Activated naive CD8-positive, alpha-beta T cell treated with anti-CD3 and anti-CD28 coated beads for 36 hours (primary cell): ENCODE measurements at regions not wholly inside any gene's neighbourhood (a gene's known extent, or its start where the extent isn't known, plus 50 kb on each side); places are given as distances from the start of the nearest gene placed in this dataset.

ENCODE experiments used
- DNase-seq: peaks from one replicate; pipeline ENCODE4 v3.0.0; 2021
- H3K27ac Mint-ChIP-seq: one replicate; pipeline ENCODE4 v1.8.0; 2022; ENCODE audit warnings: mild to moderate bottlenecking, moderate library complexity, mixed read lengths
- H3K27me3 Mint-ChIP-seq: one replicate; pipeline ENCODE4 v1.8.0; 2022; ENCODE audit warnings: mild to moderate bottlenecking, mixed read lengths
- H3K36me3 Mint-ChIP-seq: one replicate; pipeline ENCODE4 v1.8.0; 2021; ENCODE audit warnings: mild to moderate bottlenecking, mixed read lengths
- H3K4me1 Mint-ChIP-seq: one replicate; pipeline ENCODE4 v1.8.0; 2021; ENCODE audit warnings: mixed read lengths
- H3K4me3 Mint-ChIP-seq: one replicate; pipeline ENCODE4 v1.8.0; 2022; ENCODE audit warnings: mild to moderate bottlenecking, moderate library complexity, mixed read lengths
- H3K9me3 Mint-ChIP-seq: one replicate; pipeline ENCODE4 v1.8.0; 2022; ENCODE audit warnings: mixed read lengths

DNA sequence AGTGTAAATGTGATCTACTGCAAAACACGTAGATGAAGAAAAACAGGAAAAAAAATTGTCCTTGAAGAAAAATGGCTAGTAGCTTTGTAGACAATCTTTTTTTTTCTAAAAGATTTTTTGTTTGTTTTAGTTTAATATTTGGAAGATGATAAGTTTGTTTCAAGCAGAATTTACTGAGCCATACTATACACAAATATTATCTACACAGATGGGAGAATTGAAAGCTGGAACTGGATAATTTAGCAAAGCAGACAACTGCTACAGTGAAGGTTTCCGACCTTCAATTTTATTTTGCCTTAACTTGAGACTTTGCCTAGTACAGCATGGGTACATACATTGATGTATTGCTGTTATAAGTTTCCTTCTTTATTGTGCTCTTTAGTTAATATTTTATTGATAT, 313.0 kb upstream of the PDGFD start:
- peaks cover 11% of the 10 kb centered on the region for H3K27me3 Mint-ChIP-seq
- no peak for DNase-seq
- no peak overlapping the region for H3K27ac Mint-ChIP-seq
- H3K4me3 Mint-ChIP-seq, result no peak overlapping the region
- H3K36me3 Mint-ChIP-seq, result no peaks in the 10 kb centered on the region
- H3K4me1 Mint-ChIP-seq, result no peaks in the 10 kb centered on the region
- peaks cover 6% of the 10 kb centered on the region for H3K9me3 Mint-ChIP-seq

DNA sequence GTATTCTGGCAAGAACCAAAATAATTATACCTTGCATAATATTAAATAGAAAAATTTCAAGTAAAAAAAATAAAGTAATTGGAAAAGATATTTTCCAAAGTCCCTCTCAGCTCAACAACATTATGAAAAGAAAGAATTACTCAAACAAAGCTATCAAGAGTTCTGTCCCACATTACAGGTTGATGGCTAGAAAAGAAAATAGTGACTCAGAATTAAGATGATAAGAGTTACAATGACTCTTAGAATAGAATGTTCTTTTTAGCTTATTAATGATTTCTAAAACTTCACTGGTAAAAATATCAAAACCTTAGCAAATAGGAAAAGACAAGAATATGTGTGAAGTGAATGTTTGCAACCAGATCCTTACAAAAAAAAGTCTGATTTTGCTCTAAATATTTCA, 312.5 kb upstream of the PDGFD start:
- Mint-ChIP-seq H3K4me1 (no peaks in the 10 kb centered on the region), H3K9me3 (peaks cover 3% of the 10 kb centered on the region), H3K27ac (no peak overlapping the region), H3K36me3 (no peaks in the 10 kb centered on the region), H3K27me3 (peaks cover 11% of the 10 kb centered on the region), H3K4me3 (no peak overlapping the region)
- DNase-seq, result no peak

DNA sequence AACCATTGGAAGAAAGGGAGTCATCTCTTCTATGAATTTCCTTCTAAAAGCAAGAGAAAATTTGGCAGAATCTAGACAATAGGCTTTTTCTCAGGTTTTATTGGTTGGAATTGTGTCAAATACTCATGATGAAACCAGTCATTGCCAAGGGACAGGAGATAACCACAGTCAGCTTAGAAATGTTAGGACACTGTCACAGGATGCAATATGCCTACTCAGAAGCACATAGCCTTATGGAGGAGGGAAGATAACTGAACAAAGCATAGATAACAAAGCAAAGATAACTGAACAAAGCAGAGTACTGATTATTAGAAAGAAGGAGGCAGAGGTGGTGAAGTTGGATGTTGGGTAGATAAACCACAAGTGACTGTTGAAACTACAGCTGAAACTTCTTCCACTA, 303.5 kb upstream of the PDGFD start:
- no peak overlapping the region for H3K4me3 Mint-ChIP-seq

DNA sequence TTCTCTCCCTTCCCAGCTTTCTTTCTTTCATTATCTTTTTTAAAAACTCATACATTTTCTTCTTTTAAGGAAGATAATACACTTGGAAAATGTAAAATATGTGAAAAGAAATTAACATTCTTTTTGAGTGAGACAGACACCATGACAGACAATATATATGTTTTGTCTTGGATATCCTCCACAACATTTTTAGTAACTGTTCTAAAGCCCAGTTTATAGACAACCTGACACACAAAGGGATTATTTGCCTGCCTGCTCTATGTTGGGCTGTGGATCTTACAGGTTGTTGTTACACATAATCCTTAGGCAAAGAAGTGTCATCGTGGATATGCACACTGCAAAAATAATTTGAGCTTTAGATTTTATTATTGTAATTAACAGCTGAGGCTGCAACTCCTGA, 301.4 kb upstream of the PDGFD start:
- Mint-ChIP-seq H3K4me1 (no peaks in the 10 kb centered on the region), H3K4me3 (no peak overlapping the region), H3K9me3 (no peaks in the 10 kb centered on the region), H3K27ac (no peak overlapping the region), H3K36me3 (no peaks in the 10 kb centered on the region), H3K27me3 (no peaks in the 10 kb centered on the region)
- DNase-seq, result no peak

More for the DNA sequence above, 303.5 kb upstream of the PDGFD start:
- no peaks in the 10 kb centered on the region for H3K9me3 Mint-ChIP-seq
- no peak for DNase-seq
- H3K4me1 Mint-ChIP-seq, result no peaks in the 10 kb centered on the region
- H3K27me3 Mint-ChIP-seq, result no peaks in the 10 kb centered on the region
- H3K27ac Mint-ChIP-seq, result no peak overlapping the region
- H3K36me3 Mint-ChIP-seq, result no peaks in the 10 kb centered on the region

DNA sequence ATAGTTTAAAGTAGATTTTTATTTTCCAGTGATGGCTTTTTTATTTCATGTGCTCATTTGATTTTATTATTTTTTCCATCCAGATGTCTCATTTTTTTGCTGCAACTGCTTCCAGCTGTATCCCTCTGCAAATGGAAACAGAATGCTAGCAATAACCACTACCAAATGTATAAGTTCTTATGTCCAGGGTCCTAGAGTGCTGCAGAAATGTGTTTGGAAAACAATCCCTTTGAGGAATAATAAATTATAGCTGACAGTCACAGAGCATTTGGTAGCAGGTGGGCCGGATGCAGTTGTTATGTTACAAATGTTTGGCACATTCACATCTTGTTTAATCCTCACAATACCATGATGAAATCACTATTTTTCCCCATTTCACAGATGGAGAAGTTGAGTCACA, 300.7 kb upstream of the PDGFD start:
- Mint-ChIP-seq H3K27ac (no peak overlapping the region), H3K4me1 (no peaks in the 10 kb centered on the region), H3K4me3 (no peak overlapping the region), H3K36me3 (no peaks in the 10 kb centered on the region), H3K9me3 (no peaks in the 10 kb centered on the region), H3K27me3 (no peaks in the 10 kb centered on the region)
- no peak for DNase-seq

DNA sequence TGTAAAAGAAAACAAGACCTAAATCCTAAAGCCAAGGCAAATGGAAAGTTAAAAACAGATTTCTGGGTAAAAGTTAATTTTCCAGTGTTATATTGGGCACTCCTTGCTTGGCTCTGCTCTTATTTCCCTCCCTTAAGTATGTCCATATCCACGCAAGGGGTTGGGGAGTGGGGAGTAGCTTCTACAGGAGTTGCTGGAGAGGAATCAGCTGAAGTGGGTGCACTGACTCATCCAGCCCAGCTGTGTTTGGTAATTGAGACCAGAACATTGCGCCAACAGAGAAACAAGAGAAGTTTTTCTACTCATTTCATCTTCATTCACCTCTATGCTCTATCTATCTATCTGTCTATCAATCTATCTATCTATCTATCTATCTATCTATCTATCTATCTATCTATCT, 298.4 kb upstream of the PDGFD start:
- no peaks in the 10 kb centered on the region for H3K4me1 Mint-ChIP-seq
- DNase-seq, result no peak
- H3K27ac Mint-ChIP-seq, result no peak overlapping the region
- no peaks in the 10 kb centered on the region for H3K27me3 Mint-ChIP-seq
- H3K4me3 Mint-ChIP-seq, result no peak overlapping the region
- H3K9me3 Mint-ChIP-seq, result no peaks in the 10 kb centered on the region
- H3K36me3 Mint-ChIP-seq, result no peaks in the 10 kb centered on the region

DNA sequence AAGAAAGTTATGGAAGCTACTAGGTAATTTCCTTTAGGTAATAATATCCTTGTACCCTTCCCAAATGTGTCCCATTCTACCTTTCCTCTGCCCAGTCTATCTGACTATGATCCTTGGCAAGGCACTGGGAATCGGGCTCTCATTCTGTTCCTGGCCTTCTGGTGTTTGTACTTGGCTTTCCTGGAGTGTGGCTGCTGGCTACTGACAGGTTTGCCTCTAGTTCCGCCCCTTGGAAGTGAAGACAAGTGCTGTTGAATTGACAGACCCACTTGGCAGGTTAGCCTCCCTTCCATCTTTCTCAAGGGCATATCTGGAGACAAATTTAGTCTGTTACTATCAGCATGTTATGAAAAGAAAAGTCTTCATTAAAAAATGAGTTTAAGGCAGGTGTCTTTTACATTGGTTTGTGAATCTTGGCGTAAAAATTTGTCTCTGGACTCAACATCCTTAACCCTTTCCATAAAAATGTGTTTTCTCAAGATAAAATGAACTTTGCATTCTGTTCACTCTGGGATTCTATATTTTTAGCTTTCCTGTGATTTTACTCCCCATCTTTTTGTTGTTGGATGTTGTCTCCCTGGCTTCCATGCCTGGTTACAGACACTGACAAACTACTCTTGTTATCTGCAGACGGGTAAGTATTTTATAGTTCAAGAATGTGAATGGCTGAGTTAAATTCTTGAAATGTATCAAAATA, 287.4 kb upstream of the PDGFD start:
- H3K36me3 Mint-ChIP-seq, result no peaks in the 10 kb centered on the region
- no peaks in the 10 kb centered on the region for H3K27me3 Mint-ChIP-seq
- no peaks in the 10 kb centered on the region for H3K4me1 Mint-ChIP-seq
- H3K27ac Mint-ChIP-seq, result no peak overlapping the region
- no peak for DNase-seq
- no peak overlapping the region for H3K4me3 Mint-ChIP-seq
- no peaks in the 10 kb centered on the region for H3K9me3 Mint-ChIP-seq

DNA sequence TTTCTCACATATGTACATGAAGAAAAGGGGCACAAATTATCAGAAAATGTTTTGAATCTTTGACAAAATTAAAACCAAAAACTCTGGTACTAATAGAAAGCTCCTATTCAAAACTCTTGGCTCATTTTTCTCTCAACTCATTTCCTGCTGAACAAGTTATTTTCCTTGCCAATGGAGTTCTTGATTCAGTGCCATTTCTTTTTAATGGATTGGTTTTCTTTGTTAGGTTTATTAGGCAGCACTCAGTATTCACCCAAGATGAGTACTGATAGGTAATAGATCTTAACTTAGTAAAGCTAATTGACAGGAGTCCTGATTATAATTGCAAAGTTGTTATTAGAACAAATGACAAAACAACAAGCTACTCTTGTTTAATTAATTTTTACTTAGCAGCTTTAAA, 279.4 kb upstream of the PDGFD start:
- Mint-ChIP-seq H3K36me3 (no peaks in the 10 kb centered on the region), H3K4me1 (no peaks in the 10 kb centered on the region), H3K27me3 (no peaks in the 10 kb centered on the region), H3K27ac (no peak overlapping the region), H3K9me3 (no peaks in the 10 kb centered on the region), H3K4me3 (no peak overlapping the region)
- DNase-seq, result no peak

DNA sequence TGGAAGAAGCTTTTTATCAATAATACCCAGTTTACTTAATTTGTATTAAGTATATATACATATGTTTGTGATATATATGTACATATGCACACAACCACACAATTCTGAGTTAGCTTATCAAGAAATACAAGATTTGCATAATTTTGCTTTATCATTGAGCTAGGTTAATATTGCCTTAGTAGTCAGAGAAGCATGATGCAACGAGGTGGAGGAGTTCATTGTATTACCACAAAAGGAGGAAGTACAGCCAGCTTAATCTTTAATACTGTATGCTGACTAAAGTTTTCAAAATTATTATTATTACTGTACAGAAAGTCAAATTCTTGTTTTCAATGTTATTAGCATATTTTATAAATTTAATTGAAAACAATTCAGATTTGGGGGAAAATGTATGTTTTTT, 278.4 kb upstream of the PDGFD start:
- no peaks in the 10 kb centered on the region for H3K9me3 Mint-ChIP-seq
- no peaks in the 10 kb centered on the region for H3K36me3 Mint-ChIP-seq
- H3K27ac Mint-ChIP-seq, result no peak overlapping the region
- no peak overlapping the region for H3K4me3 Mint-ChIP-seq
- no peaks in the 10 kb centered on the region for H3K4me1 Mint-ChIP-seq
- no peak for DNase-seq
- no peaks in the 10 kb centered on the region for H3K27me3 Mint-ChIP-seq

DNA sequence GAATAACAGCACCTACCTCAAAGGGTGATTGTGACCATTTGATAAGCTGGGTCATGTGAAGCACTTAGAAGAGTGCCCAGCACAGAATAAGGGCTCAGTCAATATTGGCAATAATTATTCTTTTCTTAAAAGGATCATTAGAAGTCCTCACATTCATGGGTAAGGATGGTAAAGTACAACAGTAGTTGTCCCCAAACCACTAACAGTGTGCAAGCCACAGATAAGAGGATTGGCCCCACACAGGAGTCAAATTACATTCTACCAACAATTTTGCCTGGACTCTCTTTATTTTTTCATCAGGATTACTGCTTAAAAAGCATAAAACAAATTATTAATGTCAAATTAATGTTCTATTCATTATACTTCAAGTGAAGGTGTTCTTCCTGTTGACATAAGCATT, 271.5 kb upstream of the PDGFD start:
- no peaks in the 10 kb centered on the region for H3K9me3 Mint-ChIP-seq

DNA sequence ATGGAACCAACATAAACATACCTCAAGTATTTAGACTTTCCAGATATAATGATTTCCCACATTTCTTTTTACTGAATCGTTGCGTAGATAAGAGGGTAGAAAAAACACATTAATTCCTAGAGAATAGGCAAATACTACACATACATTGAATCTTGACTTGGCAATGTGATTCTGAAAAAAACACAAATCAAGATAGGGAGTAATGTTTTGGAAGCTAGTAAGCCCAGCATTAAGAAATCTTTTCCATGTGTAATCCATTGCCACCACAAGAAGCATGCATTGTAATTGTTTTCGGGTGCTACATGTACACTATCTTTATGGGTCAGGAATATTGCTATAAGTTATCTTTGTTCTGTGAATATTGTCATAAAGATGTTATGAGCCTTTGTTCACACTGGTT, 269.8 kb upstream of the PDGFD start:
- H3K27me3 Mint-ChIP-seq, result peaks cover 10% of the 10 kb centered on the region
- H3K4me1 Mint-ChIP-seq, result no peaks in the 10 kb centered on the region
- no peak for DNase-seq
- H3K36me3 Mint-ChIP-seq, result no peaks in the 10 kb centered on the region
- no peak overlapping the region for H3K27ac Mint-ChIP-seq
- no peaks in the 10 kb centered on the region for H3K9me3 Mint-ChIP-seq
- H3K4me3 Mint-ChIP-seq, result no peak overlapping the region

More for the DNA sequence above, 271.5 kb upstream of the PDGFD start:
- DNase-seq, result no peak
- H3K27ac Mint-ChIP-seq, result peak overlapping the region; percentile 15
- H3K4me1 Mint-ChIP-seq, result no peaks in the 10 kb centered on the region
- H3K36me3 Mint-ChIP-seq, result no peaks in the 10 kb centered on the region
- H3K27me3 Mint-ChIP-seq, result peaks cover 10% of the 10 kb centered on the region
- H3K4me3 Mint-ChIP-seq, result no peak overlapping the region

DNA sequence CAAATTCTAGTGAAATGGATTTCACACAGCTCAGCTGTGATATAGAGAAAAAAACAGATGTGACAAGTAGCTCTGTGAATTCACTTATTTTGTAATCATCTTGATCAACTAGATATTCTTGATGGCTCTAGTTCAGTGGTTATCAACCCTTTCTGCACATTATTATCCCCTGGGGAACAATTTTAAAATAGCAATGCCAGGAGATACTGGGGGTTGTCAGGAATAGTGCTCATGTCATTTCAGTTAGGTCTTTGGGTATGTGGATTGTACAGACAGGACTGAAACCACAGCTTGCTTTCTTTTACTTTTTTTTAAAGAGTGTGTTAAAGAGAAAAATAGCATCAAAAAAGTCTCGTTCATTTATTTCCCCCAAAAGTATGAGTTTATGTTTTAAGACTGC, 269.0 kb upstream of the PDGFD start:
- no peaks in the 10 kb centered on the region for H3K36me3 Mint-ChIP-seq
- DNase-seq, result no peak
- H3K9me3 Mint-ChIP-seq, result no peaks in the 10 kb centered on the region
- no peak overlapping the region for H3K4me3 Mint-ChIP-seq
- peaks cover 10% of the 10 kb centered on the region for H3K27me3 Mint-ChIP-seq
- no peaks in the 10 kb centered on the region for H3K4me1 Mint-ChIP-seq
- no peak overlapping the region for H3K27ac Mint-ChIP-seq

DNA sequence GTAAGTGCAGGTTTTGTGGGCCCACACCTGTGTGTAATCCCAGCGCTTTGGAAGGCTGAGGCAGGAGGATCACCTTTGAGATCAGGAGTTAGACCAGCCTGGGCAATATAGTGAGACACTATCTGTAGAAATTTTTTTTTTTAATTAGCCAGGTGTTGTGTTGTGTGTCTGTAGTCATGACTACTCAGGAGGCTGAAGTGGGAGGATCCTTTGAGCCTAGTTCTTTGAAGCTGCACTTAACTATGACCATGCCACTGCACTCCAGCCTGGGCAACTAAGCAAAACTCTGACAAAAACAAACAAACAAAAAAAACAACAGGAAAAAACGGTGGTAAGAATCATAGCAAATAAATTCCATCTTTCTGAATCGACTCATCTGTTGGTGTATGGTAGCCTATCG, 268.6 kb upstream of the PDGFD start:
- H3K4me1 Mint-ChIP-seq, result no peaks in the 10 kb centered on the region
- H3K27ac Mint-ChIP-seq, result no peak overlapping the region
- H3K4me3 Mint-ChIP-seq, result no peak overlapping the region
- DNase-seq, result no peak
- H3K36me3 Mint-ChIP-seq, result no peaks in the 10 kb centered on the region
- H3K27me3 Mint-ChIP-seq, result peaks cover 10% of the 10 kb centered on the region
- H3K9me3 Mint-ChIP-seq, result no peaks in the 10 kb centered on the region

DNA sequence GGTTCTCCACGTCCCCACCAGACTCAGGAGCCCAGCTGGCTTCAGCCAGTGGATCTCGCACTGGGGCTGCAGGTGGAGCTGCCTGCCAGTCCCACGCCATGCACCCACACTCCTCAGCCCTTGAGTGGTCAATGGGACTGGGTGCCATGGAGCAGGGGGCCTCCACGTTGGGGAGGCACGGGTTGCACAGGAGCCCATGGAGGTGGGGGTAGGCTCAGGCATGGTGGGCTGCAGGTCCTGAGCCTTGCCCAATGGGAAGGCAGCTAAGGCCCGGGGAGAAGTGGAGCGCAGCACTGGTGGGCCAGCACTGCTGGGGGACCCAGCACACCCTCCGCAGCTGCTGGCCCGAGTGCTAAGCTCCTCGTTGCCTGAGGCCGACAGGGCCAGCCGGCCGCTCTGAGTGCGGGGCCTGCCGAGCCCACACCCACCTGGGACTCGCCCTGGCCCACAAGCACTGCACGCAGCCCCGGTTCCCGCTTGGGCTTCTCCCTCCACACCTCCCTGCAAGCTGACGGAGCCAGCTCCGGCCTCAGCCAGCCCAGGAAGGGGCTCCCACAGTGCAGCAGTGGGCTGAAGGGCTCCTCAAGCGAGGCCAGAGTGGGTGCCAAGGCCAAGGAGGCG, 258.5 kb upstream of the PDGFD start:
- no peak for DNase-seq
- Mint-ChIP-seq H3K4me3 (no peak overlapping the region), H3K9me3 (no peaks in the 10 kb centered on the region), H3K4me1 (no peaks in the 10 kb centered on the region), H3K27ac (no peak overlapping the region), H3K36me3 (no peaks in the 10 kb centered on the region), H3K27me3 (no peaks in the 10 kb centered on the region)

DNA sequence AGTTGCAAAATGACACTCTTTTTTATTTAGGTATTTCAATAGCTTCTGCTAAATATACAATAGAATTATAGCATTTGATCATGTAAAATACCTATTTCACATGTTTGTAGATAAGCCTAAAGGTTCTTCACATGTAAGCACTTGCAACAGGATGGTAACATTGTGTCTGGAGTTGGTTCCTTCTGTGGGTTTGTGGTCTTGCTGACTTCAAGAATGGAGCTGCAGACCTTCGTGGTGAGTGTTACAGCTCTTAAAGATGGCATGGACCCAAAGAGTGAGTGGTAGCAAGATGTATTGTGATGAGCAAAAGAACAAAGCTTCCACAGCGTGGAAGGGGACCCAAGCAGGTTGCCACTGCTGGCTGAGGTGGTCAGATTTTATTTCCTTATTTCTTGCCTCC, 246.4 kb upstream of the PDGFD start:
- H3K27me3 Mint-ChIP-seq, result peaks cover 9% of the 10 kb centered on the region
- no peak overlapping the region for H3K4me3 Mint-ChIP-seq
- H3K9me3 Mint-ChIP-seq, result no peaks in the 10 kb centered on the region
- no peaks in the 10 kb centered on the region for H3K4me1 Mint-ChIP-seq
- no peaks in the 10 kb centered on the region for H3K36me3 Mint-ChIP-seq
- H3K27ac Mint-ChIP-seq, result no peak overlapping the region
- DNase-seq, result no peak

DNA sequence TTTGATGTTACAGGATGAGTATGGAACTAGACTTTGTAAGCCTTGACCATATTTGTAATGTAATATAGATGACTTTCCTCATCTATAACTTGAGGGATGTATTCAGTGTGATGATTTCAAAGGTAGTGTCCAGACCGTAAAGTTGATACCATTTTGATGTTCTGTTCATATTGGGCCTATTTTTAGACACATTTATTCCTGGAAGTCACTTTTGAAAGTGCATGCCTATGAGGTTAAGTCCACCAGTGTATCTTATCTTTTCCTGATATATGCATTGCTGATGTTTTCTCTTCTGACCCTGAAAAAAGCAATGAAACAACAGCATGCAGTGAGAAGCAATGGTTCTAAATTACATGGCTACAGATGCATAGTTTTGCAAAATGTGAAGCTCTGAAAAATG, 244.7 kb upstream of the PDGFD start:
- H3K36me3 Mint-ChIP-seq, result no peaks in the 10 kb centered on the region
- peaks cover 7% of the 10 kb centered on the region for H3K27me3 Mint-ChIP-seq
- no peaks in the 10 kb centered on the region for H3K4me1 Mint-ChIP-seq

More for the DNA sequence above, 244.7 kb upstream of the PDGFD start:
- Mint-ChIP-seq H3K27ac (no peak overlapping the region), H3K9me3 (no peaks in the 10 kb centered on the region), H3K4me3 (no peak overlapping the region)
- no peak for DNase-seq
